COLO829 (cell line): ENCODE measurements at regions not wholly inside any gene's neighbourhood (a gene's known extent, or its start where the extent isn't known, plus 50 kb on each side); places are given as distances from the start of the nearest gene placed in this dataset.
"Not testable (repeated sequence)": the region's sequence is repeated elsewhere in the genome, so short reads cannot be mapped to it uniquely, and the experiment has no call there.

Experiments used
- DNase-seq: peaks from one replicate; pipeline ENCODE4 v3.0.0; 2012; ENCODE audit warnings: low spot score

DNA sequence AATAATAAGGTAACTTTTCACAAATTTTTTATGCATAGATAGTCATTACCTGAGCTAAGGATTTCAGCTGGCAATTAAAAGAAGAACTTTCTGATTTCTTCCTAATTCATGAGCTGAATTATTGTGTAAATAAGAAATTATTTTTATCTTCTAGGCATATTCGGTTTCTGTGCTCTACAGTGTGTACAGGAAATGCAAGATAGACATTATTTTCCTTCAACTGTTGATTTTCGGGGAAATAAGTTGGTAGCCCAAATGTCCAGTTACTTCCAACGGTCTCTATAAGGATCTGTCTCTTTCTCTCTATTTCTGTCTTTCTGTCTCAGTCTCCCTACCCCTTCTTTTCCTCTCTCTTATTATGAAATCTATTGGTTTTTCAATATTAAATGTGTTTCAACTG is 137.3 kb upstream of the CLNK start:
- DNase-seq = no peak

DNA sequence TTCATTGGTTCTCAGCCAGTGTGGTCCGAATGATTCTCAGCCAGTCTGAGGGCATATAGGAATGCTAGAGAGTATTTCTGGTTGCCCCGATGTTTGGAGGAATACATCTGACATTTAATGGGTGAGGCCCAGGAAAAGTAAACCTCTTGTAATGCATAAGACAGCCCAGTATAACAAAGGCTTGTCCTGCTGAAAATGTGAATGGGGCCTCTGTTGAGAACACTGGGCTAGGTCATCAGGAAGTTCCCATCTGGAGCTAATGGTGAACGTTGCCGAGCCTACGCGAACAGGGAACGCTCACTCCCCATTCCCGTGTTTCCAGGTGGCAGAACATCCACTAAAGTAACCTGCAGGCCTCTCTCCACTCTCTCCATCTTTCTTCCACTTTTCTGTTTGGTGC is 132.0 kb upstream of the CLNK start:
- peak; percentile 2 for DNase-seq

DNA sequence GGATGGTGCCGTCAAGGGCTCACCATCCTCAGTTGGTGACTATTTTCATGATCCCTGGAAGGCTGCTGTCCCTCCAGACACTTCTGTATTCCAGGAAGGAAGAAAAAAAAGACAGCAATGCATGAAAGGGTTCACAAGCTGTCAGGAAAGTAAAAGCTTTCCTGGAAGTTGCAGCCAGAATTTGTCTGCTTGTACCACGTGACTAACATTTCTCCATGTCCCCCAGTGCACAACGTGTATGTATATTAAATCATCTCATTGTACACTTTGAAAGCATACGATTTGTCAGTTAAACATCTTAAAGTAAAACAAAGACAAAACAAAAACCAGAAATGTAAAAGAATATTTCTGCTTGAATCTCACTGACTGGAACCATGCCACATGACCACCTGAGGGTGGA is 127.4 kb upstream of the CLNK start:
- DNase-seq = no peak

DNA sequence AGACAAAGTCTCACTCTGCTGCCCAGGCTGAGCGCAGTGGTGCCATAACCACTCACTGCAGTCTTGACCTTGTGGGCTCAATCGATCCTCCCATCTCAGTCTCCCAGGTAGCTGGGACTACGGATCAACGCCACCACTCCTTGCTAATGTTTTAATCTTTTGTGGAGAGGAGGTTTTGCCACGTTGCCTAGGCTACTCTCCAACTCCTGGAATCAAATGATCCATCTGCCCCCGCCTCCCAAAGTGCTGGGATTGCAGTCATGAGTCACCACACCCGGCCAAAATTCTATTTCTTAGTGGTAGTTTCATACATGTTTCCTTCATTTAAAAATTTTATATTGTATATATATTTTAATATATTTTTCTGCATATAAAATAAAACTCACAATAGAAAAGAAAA is 125.8 kb upstream of the CLNK start:
- DNase-seq = no peak

GRCh38 chr4:10809905-10810304 is 125.3 kb upstream of the CLNK start:
- DNase-seq = no peak

GRCh38 chr4:10808591-10808990 is 124.0 kb upstream of the CLNK start:
- no peak for DNase-seq

DNA sequence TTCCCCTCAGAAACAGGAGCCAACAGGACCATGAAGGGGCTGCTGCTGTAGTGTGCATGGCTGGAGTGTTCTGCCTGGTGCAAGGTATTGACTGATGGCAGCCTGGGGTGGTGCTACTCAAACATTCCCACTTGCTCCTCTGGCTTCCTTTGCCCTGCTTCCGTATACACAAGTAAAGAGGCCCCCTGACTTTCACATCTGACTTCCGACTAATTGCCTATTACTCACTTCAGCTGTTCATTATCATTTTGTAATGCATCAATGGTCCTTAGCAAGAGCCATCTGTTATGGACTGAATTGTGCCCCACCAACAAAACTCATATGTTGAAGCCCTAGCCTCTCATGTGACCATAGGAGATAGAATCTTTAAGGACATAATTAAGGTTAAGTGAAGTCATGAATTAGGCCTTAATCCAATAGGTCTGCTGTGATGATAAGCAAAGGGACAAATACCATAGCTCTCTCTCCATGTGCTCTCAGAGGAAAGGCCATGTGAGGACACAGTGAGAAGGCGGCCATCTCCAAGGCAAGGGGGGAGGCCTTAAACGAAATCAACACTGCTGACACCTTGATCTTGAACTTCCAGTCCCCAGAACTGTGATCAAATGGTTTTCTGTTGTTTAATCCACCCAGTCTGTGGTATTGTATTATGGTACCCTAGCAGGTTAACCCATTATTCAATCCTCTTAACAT is 122.5 kb upstream of the CLNK start:
- DNase-seq = no peak

DNA sequence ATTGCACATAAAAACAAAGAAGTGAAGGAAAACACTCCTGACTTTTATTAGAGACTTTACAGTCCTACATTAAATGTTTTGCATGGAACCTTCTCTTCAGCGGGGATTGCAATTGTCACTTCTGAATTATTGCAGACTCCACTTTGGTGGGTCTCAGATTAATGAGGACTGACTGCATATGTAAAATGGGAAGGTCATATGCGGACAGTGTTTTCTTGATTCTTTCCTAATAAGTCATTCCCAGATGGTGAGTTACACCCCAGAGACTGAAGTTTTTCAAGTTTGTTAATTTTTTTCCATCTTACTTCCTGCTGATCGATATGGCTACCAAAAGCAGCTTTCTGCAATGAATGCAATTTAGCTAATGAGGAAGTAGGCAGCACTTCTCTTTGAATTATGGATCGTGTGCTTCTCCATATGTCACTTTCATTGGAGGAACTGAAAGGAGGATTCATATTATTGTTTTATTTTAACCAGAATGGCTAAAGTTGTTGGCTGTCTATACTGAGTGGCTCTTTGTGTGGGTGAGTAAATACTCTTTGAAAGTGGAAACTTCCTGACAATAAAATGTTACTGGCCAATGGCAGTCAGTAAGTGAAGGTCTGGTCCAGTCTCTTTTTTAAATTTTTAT is 119.3 kb upstream of the CLNK start:
- no peak for DNase-seq

DNA sequence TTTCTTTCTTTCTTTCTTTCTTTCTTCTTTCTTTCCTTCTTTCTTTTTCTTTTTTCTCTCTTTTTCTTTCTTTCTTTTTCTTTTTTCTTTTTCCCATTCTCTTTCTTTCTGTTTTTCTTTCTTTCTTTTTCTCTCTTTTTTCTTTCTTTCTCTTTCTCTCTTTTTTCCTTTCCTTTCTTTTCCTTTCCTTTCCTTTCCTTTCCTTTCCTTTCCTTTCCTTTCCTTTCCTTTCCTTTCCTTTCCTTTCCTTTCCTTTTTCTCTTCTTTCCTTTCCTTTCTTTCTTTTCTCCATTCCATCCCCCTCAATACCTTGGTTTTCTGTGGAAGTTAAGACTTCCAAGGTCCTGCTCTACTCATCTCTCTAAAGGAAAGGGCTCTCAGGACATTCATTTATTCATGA is 102.8 kb upstream of the CLNK start:
- no peak for DNase-seq

- no peak for DNase-seq
These were observed 100.1 kb upstream of the CLNK start for GRCh38 chr4:10784621-10785020.

GRCh38 chr4:10783351-10783750 is 98.8 kb upstream of the CLNK start:
- DNase-seq = no peak

DNA sequence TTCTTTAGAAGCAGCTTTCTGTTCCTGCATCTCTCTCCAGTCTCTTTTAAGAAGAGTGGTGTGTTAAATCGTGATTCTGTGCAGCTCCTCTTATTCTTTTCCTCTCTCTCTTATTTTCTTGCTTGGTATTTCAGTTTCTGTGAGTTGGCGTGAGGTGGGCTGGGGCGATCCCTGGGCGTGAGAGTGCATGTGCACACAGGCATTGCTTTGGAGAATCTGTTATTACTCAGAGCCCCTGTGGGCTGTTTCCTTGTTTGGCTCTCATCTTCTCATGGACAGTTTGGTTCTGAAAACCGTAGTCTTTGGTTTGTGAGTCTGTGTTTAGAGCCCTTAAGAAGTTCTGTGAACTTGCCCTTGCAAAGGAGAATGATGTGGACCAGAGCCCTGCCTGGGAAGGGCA is 97.2 kb upstream of the CLNK start:
- DNase-seq = no peak

DNA sequence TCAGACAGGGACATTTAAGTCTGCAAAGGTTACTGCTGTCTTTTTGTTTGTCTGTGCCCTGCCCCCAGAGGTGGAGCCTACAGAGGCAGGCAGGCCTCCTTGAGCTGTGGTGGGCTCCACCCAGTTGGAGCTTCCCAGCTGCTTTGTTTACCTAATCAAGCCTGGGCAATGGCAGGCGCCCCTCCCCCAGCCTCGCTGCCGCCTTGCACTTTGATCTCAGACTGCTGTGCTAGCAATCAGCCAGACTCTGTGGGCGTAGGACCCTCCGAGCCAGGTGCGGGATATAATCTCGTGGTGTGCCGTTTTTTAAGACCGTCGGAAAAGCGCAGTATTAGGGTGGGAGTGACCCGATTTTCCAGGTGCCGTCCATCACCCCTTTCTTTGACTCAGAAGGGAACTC is 96.2 kb upstream of the CLNK start:
- DNase-seq = not testable (repeated sequence)

- DNase-seq = not testable (repeated sequence)
These were observed 90.6 kb upstream of the CLNK start for GRCh38 chr4:10775132-10775531.

DNA sequence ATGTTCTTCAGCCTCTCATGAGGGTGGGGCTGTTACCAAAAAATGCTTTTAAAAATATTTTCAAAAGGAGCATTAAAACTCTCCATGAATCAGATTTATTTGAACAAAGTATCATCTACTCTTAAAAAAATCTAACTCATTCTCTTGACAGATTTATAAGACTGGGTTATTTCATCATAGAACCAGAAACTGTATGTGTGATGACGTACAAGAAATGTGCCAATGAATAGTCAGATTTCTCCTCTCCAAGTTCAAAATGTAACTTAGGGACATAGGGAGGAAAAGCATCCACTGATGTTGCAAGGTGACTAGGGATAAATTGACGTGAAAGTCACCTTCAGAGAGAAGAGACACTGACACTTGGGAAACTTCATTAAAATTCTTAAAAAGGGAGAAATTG is 89.1 kb upstream of the CLNK start:
- no peak for DNase-seq

DNA sequence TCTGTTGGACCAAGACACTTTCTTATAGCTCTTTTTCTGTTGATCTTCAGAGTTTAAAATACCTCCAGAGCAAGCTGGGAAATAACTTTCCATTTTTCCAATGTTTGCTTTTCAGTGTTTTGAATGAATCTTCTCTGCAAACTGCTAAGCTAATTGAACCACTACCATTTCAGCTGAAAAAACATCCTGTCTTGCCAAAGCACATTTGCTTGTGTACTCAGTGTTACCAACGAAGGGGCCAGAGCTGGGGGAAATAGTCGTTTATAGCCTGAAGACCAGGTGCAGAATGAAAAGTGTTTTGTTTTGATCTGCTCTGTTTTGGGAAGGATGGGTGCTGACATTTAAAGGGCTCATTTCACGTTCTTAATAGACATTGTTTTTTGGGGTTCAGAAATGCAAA is 88.4 kb upstream of the CLNK start:
- DNase-seq = no peak

DNA sequence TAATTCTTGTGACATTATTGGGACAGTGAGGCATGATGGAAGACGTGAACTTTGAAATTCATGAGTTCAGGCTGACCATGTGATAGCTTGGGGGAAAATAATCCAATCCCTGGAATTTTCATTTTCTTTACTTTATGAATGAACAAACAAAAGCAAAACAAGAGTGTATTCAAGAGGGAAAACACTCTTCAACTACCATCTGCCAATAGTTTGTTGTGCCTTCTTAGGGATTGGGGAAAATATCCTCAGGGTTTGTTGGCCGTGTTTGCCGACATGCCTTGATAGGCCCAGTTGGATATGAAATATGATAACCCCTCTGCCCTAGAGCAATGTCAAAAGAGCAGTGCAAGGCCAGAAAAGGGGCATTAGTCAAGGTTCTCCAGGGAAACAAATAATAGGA is 80.8 kb upstream of the CLNK start:
- DNase-seq = peak; percentile 39

GRCh38 chr4:10762561-10762960 is 78.0 kb upstream of the CLNK start:
- DNase-seq = no peak

- no peak for DNase-seq
These were observed 77.3 kb upstream of the CLNK start for GRCh38 chr4:10761903-10762302.

GRCh38 chr4:10760086-10760485 is 75.5 kb upstream of the CLNK start:
- DNase-seq = no peak

- DNase-seq = no peak
These were observed 74.3 kb upstream of the CLNK start for GRCh38 chr4:10758906-10759305.

GRCh38 chr4:10753856-10754402 is 69.4 kb upstream of the CLNK start:
- no peak for DNase-seq

DNA sequence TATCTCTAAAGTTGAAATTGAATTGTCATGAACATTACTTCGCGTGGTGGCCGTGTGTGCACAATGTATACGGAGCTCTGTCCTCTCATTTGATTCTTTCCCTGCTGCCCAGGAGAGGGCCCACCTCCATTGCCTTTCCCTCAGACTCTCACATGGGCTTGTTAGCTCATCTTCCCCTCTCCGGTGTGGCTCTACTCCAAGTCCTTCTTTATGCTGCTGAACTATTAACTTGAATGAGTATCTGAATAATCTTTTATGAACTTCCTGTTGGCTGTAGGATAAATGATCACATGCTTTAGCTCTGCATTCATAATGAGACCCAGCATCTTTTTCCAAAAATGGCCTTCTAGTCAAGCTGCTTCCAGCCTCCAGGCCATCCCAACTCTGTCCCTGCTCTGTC is 68.8 kb upstream of the CLNK start:
- peak; percentile 32 for DNase-seq

- DNase-seq = no peak
These were observed 66.1 kb upstream of the CLNK start for GRCh38 chr4:10750714-10751113.
